ENCODE measurements at regions not wholly inside any gene's neighbourhood (a gene's known extent, or its start where the extent isn't known, plus 50 kb on each side); places are given as distances from the start of the nearest gene placed in this dataset.

- no peak for TF ChIP-seq CTCF (IDR thresholded peaks at IDR 0.05; ENCODE audit: unreplicated experiment)
- H3K4me1 Mint-ChIP-seq (ENCODE audit: unreplicated experiment) = no peaks in the 10 kb centered on the region
- no peak overlapping the region for H3K4me3 Mint-ChIP-seq (ENCODE audit: unreplicated experiment)
- H3K27me3 Mint-ChIP-seq (ENCODE audit: unreplicated experiment) = no peaks in the 10 kb centered on the region
- no peak for DNase-seq (ENCODE audit: low spot score)
- H3K36me3 Mint-ChIP-seq (ENCODE audit: low read depth, unreplicated experiment) = no peaks in the 10 kb centered on the region
- H3K9me3 Mint-ChIP-seq (ENCODE audit: unreplicated experiment) = no peaks in the 10 kb centered on the region
- no peak overlapping the region for H3K27ac Mint-ChIP-seq (ENCODE audit: unreplicated experiment)
These were observed 92.5 kb upstream of the ATP10A start for GRCh38 chr15:25955628-25956027.

- Mint-ChIP-seq H3K36me3 (ENCODE audit: low read depth, unreplicated experiment) (no peaks in the 10 kb centered on the region), H3K27ac (ENCODE audit: unreplicated experiment) (no peak overlapping the region), H3K27me3 (ENCODE audit: unreplicated experiment) (no peaks in the 10 kb centered on the region), H3K4me3 (ENCODE audit: unreplicated experiment) (no peak overlapping the region), H3K9me3 (ENCODE audit: unreplicated experiment) (no peaks in the 10 kb centered on the region), H3K4me1 (ENCODE audit: unreplicated experiment) (no peaks in the 10 kb centered on the region)
- no peak for TF ChIP-seq CTCF (IDR thresholded peaks at IDR 0.05; ENCODE audit: unreplicated experiment)
- DNase-seq (ENCODE audit: low spot score) = no peak
These were observed 91.3 kb upstream of the ATP10A start for GRCh38 chr15:25954398-25954797.

GRCh38 chr15:25950014-25950413, 86.9 kb upstream of the ATP10A start:
- H3K4me1 Mint-ChIP-seq (ENCODE audit: unreplicated experiment) = peaks cover 9% of the 10 kb centered on the region
- no peak for TF ChIP-seq CTCF (IDR thresholded peaks at IDR 0.05; ENCODE audit: unreplicated experiment)
- no peak for DNase-seq (ENCODE audit: low spot score)
- no peaks in the 10 kb centered on the region for H3K9me3 Mint-ChIP-seq (ENCODE audit: unreplicated experiment)
- H3K27me3 Mint-ChIP-seq (ENCODE audit: unreplicated experiment) = no peaks in the 10 kb centered on the region
- H3K36me3 Mint-ChIP-seq (ENCODE audit: low read depth, unreplicated experiment) = no peaks in the 10 kb centered on the region
- no peak overlapping the region for H3K4me3 Mint-ChIP-seq (ENCODE audit: unreplicated experiment)
- H3K27ac Mint-ChIP-seq (ENCODE audit: unreplicated experiment) = no peak overlapping the region

GRCh38 chr15:25947323-25948314, 84.5 kb upstream of the ATP10A start:
- TF ChIP-seq CTCF (IDR thresholded peaks at IDR 0.05; ENCODE audit: unreplicated experiment) = no peak

GRCh38 chr15:25946241-25946805, 83.2 kb upstream of the ATP10A start:
- TF ChIP-seq CTCF (IDR thresholded peaks at IDR 0.05; ENCODE audit: unreplicated experiment) = no peak
- Mint-ChIP-seq H3K27ac (ENCODE audit: unreplicated experiment) (no peak overlapping the region), H3K4me1 (ENCODE audit: unreplicated experiment) (peaks cover 9% of the 10 kb centered on the region), H3K27me3 (ENCODE audit: unreplicated experiment) (peaks cover 9% of the 10 kb centered on the region), H3K4me3 (ENCODE audit: unreplicated experiment) (no peak overlapping the region), H3K9me3 (ENCODE audit: unreplicated experiment) (no peaks in the 10 kb centered on the region), H3K36me3 (ENCODE audit: low read depth, unreplicated experiment) (peaks cover 3% of the 10 kb centered on the region)
- DNase-seq (ENCODE audit: low spot score) = peak; percentile 40

More at GRCh38 chr15:25947323-25948314, 84.5 kb upstream of the ATP10A start:
- H3K36me3 Mint-ChIP-seq (ENCODE audit: low read depth, unreplicated experiment) = peaks cover 3% of the 10 kb centered on the region
- no peak for DNase-seq (ENCODE audit: low spot score)
- H3K27ac Mint-ChIP-seq (ENCODE audit: unreplicated experiment) = no peak overlapping the region
- H3K4me3 Mint-ChIP-seq (ENCODE audit: unreplicated experiment) = no peak overlapping the region
- peaks cover 6% of the 10 kb centered on the region for H3K27me3 Mint-ChIP-seq (ENCODE audit: unreplicated experiment)
- peaks cover 9% of the 10 kb centered on the region for H3K4me1 Mint-ChIP-seq (ENCODE audit: unreplicated experiment)
- H3K9me3 Mint-ChIP-seq (ENCODE audit: unreplicated experiment) = no peaks in the 10 kb centered on the region
